ENCODE measurements at regions not wholly inside any gene's neighbourhood (a gene's known extent, or its start where the extent isn't known, plus 50 kb on each side); places are given as distances from the start of the nearest gene placed in this dataset.
"Not testable (repeated sequence)": the region's sequence is repeated elsewhere in the genome, so short reads cannot be mapped to it uniquely, and the experiment has no call there.

DNA sequence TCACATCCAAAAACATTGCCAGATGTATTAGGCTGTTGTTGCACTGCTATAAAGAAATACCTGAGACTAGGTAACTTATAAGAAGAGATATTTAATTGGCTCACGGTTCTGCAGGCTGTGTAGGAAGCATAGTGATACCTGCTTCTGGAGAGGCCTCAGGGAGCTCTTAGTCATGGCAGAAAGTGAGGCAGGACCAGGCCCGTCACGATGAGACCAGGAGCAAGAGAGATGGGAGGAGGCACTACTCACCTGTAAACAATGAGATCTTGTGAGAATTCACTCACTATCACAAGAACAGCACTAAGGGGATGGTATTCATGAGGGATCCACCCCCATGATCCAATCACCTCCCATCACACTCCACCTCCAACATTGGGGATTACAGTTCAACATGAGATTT lies 81.3 kb upstream of the C1QTNF3 start:
- H3K27me3 ChIP-seq (ENCODE audit: control insufficient read depth in 2 of 2, insufficient read depth in 2 of 2, low read length in 2 of 2) = not testable (repeated sequence)

DNA sequence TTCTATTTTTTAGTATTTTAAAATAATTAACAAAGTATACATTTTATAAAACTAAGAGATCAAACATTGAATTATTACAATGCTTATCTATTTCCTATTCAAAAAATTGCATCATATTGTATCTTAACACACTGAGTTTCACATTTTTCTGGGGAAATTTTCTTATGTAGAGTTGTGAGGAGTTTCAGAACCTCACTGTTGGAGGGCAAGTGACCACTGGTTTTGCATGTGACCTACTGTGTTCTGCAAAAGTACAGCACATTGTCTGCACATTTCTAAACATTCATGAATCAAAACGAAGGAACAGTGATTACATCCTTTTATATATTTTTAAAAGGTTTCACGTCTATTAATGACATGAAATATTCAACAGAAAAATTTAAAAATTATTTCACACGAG lies 82.3 kb upstream of the C1QTNF3 start:
- H3K4me3 ChIP-seq (replicated peaks in 1 of 3; ENCODE audit: insufficient read depth in 1 of 3, low read depth in 1 of 3, low read length in 3 of 3); H3K4me2 ChIP-seq (ENCODE audit: insufficient read depth, low read length); H3K4me1 ChIP-seq (ENCODE audit: control insufficient read depth, extremely low read depth, insufficient read depth, low read length); H2AFZ ChIP-seq (ENCODE audit: low read depth, low read length); H3K27me3 ChIP-seq (ENCODE audit: control insufficient read depth in 2 of 2, insufficient read depth in 2 of 2, low read length in 2 of 2); intact Hi-C loops (cut with micrococcal nuclease); DNase-seq (ENCODE audit: low read depth, low spot score); H4K20me1 ChIP-seq (replicated peaks; ENCODE audit: control insufficient read depth, extremely low read depth, insufficient read depth, low read length); H3K27ac ChIP-seq (ENCODE audit: insufficient read depth, low read depth, low read length); BruUV-seq (replicated peaks); dilution Hi-C loops (cut with MboI; ENCODE audit: extremely low pct_ligation_motif_present, low sequenced_read_pairs); H3K9me3 ChIP-seq (replicated peaks; ENCODE audit: control insufficient read depth, insufficient read depth, low read length); H3K9ac ChIP-seq (replicated peaks; ENCODE audit: extremely low read depth, insufficient read depth, low read length); POLR2A ChIA-PET; CTCF ChIA-PET; H3K36me3 ChIP-seq (ENCODE audit: control insufficient read depth in 2 of 2, extremely low read depth in 1 of 2, insufficient read depth in 2 of 2, low read length in 2 of 2); H3K9me1 ChIP-seq (replicated peaks; ENCODE audit: control insufficient read depth, extremely low read depth, insufficient read depth, low read length); FAIRE-seq; H3K79me2 ChIP-seq (ENCODE audit: control insufficient read depth, insufficient read depth, low read length): not testable (repeated sequence)

More for the DNA sequence above, 81.3 kb upstream of the C1QTNF3 start:
- H3K4me1 ChIP-seq (ENCODE audit: control insufficient read depth, extremely low read depth, insufficient read depth, low read length); intact Hi-C loops (cut with micrococcal nuclease); CTCF ChIA-PET; dilution Hi-C loops (cut with MboI; ENCODE audit: extremely low pct_ligation_motif_present, low sequenced_read_pairs); H4K20me1 ChIP-seq (replicated peaks; ENCODE audit: control insufficient read depth, extremely low read depth, insufficient read depth, low read length); H3K9me3 ChIP-seq (replicated peaks; ENCODE audit: control insufficient read depth, insufficient read depth, low read length); DNase-seq (ENCODE audit: low read depth, low spot score); H3K36me3 ChIP-seq (ENCODE audit: control insufficient read depth in 2 of 2, extremely low read depth in 1 of 2, insufficient read depth in 2 of 2, low read length in 2 of 2); H3K9ac ChIP-seq (replicated peaks; ENCODE audit: extremely low read depth, insufficient read depth, low read length); H3K4me3 ChIP-seq (replicated peaks in 1 of 3; ENCODE audit: insufficient read depth in 1 of 3, low read depth in 1 of 3, low read length in 3 of 3); H3K4me2 ChIP-seq (ENCODE audit: insufficient read depth, low read length); H2AFZ ChIP-seq (ENCODE audit: low read depth, low read length); FAIRE-seq; H3K27ac ChIP-seq (ENCODE audit: insufficient read depth, low read depth, low read length); BruUV-seq (replicated peaks); H3K9me1 ChIP-seq (replicated peaks; ENCODE audit: control insufficient read depth, extremely low read depth, insufficient read depth, low read length); H3K79me2 ChIP-seq (ENCODE audit: control insufficient read depth, insufficient read depth, low read length); POLR2A ChIA-PET: not testable (repeated sequence)

DNA sequence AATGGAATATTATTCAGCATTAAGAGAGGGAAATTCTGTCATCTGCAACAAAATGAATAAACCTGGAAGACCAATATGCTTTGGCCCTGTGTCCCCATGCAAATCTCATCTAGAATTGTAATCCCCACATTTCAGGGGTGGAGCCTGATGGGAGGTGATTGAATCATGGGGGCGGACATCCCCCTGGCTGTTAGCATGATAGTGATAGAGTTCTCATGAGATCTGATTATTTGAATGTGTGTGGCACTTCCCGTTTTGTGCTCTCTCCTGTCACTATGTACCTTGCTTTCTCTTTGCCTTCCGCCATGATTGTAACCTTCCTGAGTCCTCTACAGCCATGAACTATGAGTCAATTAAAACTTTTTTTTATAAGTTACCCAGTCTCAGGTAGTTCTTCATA lies 83.7 kb upstream of the C1QTNF3 start:
- H3K4me2 ChIP-seq (ENCODE audit: insufficient read depth, low read length); intact Hi-C loops (cut with micrococcal nuclease); BruUV-seq (replicated peaks); H3K4me1 ChIP-seq (ENCODE audit: control insufficient read depth, extremely low read depth, insufficient read depth, low read length); FAIRE-seq; H4K20me1 ChIP-seq (replicated peaks; ENCODE audit: control insufficient read depth, extremely low read depth, insufficient read depth, low read length); DNase-seq (ENCODE audit: low read depth, low spot score); POLR2A ChIA-PET; H3K79me2 ChIP-seq (ENCODE audit: control insufficient read depth, insufficient read depth, low read length); H3K27me3 ChIP-seq (ENCODE audit: control insufficient read depth in 2 of 2, insufficient read depth in 2 of 2, low read length in 2 of 2); H3K27ac ChIP-seq (ENCODE audit: insufficient read depth, low read depth, low read length); dilution Hi-C loops (cut with MboI; ENCODE audit: extremely low pct_ligation_motif_present, low sequenced_read_pairs); H3K9me3 ChIP-seq (replicated peaks; ENCODE audit: control insufficient read depth, insufficient read depth, low read length); H3K9me1 ChIP-seq (replicated peaks; ENCODE audit: control insufficient read depth, extremely low read depth, insufficient read depth, low read length); H2AFZ ChIP-seq (ENCODE audit: low read depth, low read length); H3K4me3 ChIP-seq (replicated peaks in 1 of 3; ENCODE audit: insufficient read depth in 1 of 3, low read depth in 1 of 3, low read length in 3 of 3); H3K36me3 ChIP-seq (ENCODE audit: control insufficient read depth in 2 of 2, extremely low read depth in 1 of 2, insufficient read depth in 2 of 2, low read length in 2 of 2); CTCF ChIA-PET; H3K9ac ChIP-seq (replicated peaks; ENCODE audit: extremely low read depth, insufficient read depth, low read length): not testable (repeated sequence)

DNA sequence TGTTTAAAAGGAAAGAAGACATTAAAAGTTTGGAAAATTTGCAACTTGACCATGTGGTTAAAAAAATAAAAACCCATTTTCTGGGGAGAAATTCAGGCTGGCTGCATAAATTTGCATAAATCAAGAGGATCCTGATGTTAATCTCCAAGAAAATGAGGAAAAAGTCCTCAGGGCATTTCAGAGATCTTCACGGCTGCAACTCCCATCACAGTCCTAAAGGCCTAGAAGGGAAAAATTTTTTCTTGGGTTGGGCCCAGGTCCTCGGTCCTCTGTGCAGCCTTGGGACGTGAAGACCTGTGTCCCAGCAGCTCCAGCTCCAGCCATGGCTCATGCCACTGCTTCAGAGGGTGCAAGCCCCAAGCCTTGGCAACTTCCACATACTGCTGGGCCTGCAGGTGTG lies 84.8 kb upstream of the C1QTNF3 start:
- dilution Hi-C loops (cut with MboI; ENCODE audit: extremely low pct_ligation_motif_present, low sequenced_read_pairs); H3K4me1 ChIP-seq (ENCODE audit: control insufficient read depth, extremely low read depth, insufficient read depth, low read length); H3K27ac ChIP-seq (ENCODE audit: insufficient read depth, low read depth, low read length); H3K27me3 ChIP-seq (ENCODE audit: control insufficient read depth in 2 of 2, insufficient read depth in 2 of 2, low read length in 2 of 2); FAIRE-seq; DNase-seq (ENCODE audit: low read depth, low spot score); H3K4me3 ChIP-seq (replicated peaks in 1 of 3; ENCODE audit: insufficient read depth in 1 of 3, low read depth in 1 of 3, low read length in 3 of 3); H3K9ac ChIP-seq (replicated peaks; ENCODE audit: extremely low read depth, insufficient read depth, low read length); BruUV-seq (replicated peaks); POLR2A ChIA-PET; H3K4me2 ChIP-seq (ENCODE audit: insufficient read depth, low read length); intact Hi-C loops (cut with micrococcal nuclease); H2AFZ ChIP-seq (ENCODE audit: low read depth, low read length); H3K36me3 ChIP-seq (ENCODE audit: control insufficient read depth in 2 of 2, extremely low read depth in 1 of 2, insufficient read depth in 2 of 2, low read length in 2 of 2); H4K20me1 ChIP-seq (replicated peaks; ENCODE audit: control insufficient read depth, extremely low read depth, insufficient read depth, low read length); CTCF ChIA-PET; H3K79me2 ChIP-seq (ENCODE audit: control insufficient read depth, insufficient read depth, low read length); H3K9me1 ChIP-seq (replicated peaks; ENCODE audit: control insufficient read depth, extremely low read depth, insufficient read depth, low read length); H3K9me3 ChIP-seq (replicated peaks; ENCODE audit: control insufficient read depth, insufficient read depth, low read length): not testable (repeated sequence)
